Keratinocyte (primary cell): ENCODE measurements at regions not wholly inside any gene's neighbourhood (a gene's known extent, or its start where the extent isn't known, plus 50 kb on each side); places are given as distances from the start of the nearest gene placed in this dataset.
A peak's percentile ranks its signal among the peaks of the same experiment; 100 is the strongest.

Experiments used
- DNase-seq: peaks from one replicate; pipeline ENCODE4 v3.0.0-alpha.2; 2011; ENCODE audit warnings: low read depth, missing footprints, low spot score
- FAIRE-seq: peaks from 2 replicates; lab custom pipeline; 2011; peaks lifted over from hg19 to GRCh38; lab: Jason Lieb, UNC
- H2AFZ ChIP-seq: 2 replicates; pipeline ENCODE4 v1.6.0; 2012; ENCODE audit warnings: low read length, control low read depth, inconsistent platforms; ENCODE audit not compliant: control insufficient read depth
- H3K27ac ChIP-seq: 2 replicates; pipeline ENCODE4 v1.5.1; 2011; ENCODE audit warnings: low read length; ENCODE audit not compliant: control insufficient read depth, insufficient read depth
- H3K27me3 ChIP-seq: 3 replicates; pipeline ENCODE4 v1.6.0; 2011; ENCODE audit warnings: low read length; ENCODE audit not compliant: control insufficient read depth, insufficient read depth; ENCODE audit errors: extremely low read depth
- H3K36me3 ChIP-seq, 2 experiments: 2 replicates in 1 of 2; 3 replicates in 1 of 2; pipeline ENCODE4 v1.5.1; 2011; ENCODE audit warnings: low read length in 2 of 2, mild to moderate bottlenecking in 1 of 2; ENCODE audit not compliant: control insufficient read depth in 2 of 2, insufficient read depth in 2 of 2; ENCODE audit errors: extremely low read depth in 1 of 2
- H3K4me1 ChIP-seq: 3 replicates; pipeline ENCODE4 v1.5.1; 2011; ENCODE audit warnings: low read length; ENCODE audit not compliant: control insufficient read depth, insufficient read depth; ENCODE audit errors: extremely low read depth
- H3K4me2 ChIP-seq: 3 replicates; pipeline ENCODE4 v1.6.0; 2011; ENCODE audit warnings: low read depth, low read length; ENCODE audit not compliant: control insufficient read depth, insufficient read depth; ENCODE audit errors: extremely low read depth
- H3K4me3 ChIP-seq, 3 experiments: fragments of 200-600 bp in 1 of 3; sonication (generic) in 1 of 3; 2 replicates in 2 of 3; 3 replicates in 1 of 3; pipeline ENCODE4 v1.5.1; 2011 to 2016; ENCODE audit warnings: low read length in 3 of 3, mild to moderate bottlenecking in 3 of 3, control low read depth in 2 of 3, inconsistent platforms in 1 of 3, low read depth in 1 of 3, mixed read lengths in 1 of 3, mixed run types in 1 of 3, moderate library complexity in 1 of 3; ENCODE audit not compliant: control insufficient read depth in 2 of 3, insufficient read depth in 2 of 3; ENCODE audit errors: extremely low read depth in 1 of 3
- H3K79me2 ChIP-seq: 2 replicates; pipeline ENCODE4 v1.6.0; 2012; ENCODE audit warnings: low read length; ENCODE audit not compliant: control insufficient read depth, insufficient read depth
- H3K9ac ChIP-seq: 3 replicates; pipeline ENCODE4 v1.6.0; 2011; ENCODE audit warnings: low read length; ENCODE audit not compliant: control insufficient read depth, insufficient read depth; ENCODE audit errors: extremely low read depth
- H3K9me1 ChIP-seq: 3 replicates; pipeline ENCODE4 v1.6.0; 2011; ENCODE audit warnings: low read length; ENCODE audit not compliant: control insufficient read depth, insufficient read depth; ENCODE audit errors: extremely low read depth
- H3K9me3 ChIP-seq: 2 replicates; pipeline ENCODE4 v1.5.1; 2012; ENCODE audit warnings: low read depth, low read length; ENCODE audit not compliant: control insufficient read depth
- H4K20me1 ChIP-seq: 3 replicates; pipeline ENCODE4 v1.6.0; 2011; ENCODE audit warnings: low read length; ENCODE audit not compliant: control insufficient read depth, insufficient read depth; ENCODE audit errors: extremely low read depth
- CTCF ChIP-seq, 3 experiments: IDR thresholded peaks in 1 of 3; conservative IDR thresholded peaks in 1 of 3; optimal IDR thresholded peaks in 1 of 3; 2 replicates in 2 of 3; 3 replicates in 1 of 3; pipeline versions ENCODE3 to v1.5.1; 2011; ENCODE audit warnings: low read length in 3 of 3, mild to moderate bottlenecking in 3 of 3, moderate library complexity in 2 of 3, control low read depth in 1 of 3, inconsistent platforms in 1 of 3; ENCODE audit not compliant: insufficient read depth in 2 of 3; ENCODE audit errors: extremely low read depth in 1 of 3
- EZH2 ChIP-seq: IDR thresholded peaks from one replicate; pipeline ENCODE4 v1.6.1; 2012; ENCODE audit warnings: inconsistent platforms, mild to moderate bottlenecking, low read length, moderate library complexity
- dilution Hi-C: fragments of 300-500 bp; cut with MboI; formaldehyde crosslinking; loops from one replicate; pipeline ENCODE4 v1.7.0; 2020; ENCODE audit warnings: low sequenced_read_pairs; ENCODE audit not compliant: extremely low pct_ligation_motif_present

GRCh38 chr12:89971880-89972279 lies 263.2 kb upstream of the ATP2B1 start:
- Histone ChIP-seq H3K27ac (no peak overlapping the region), H3K4me1 (peaks cover 16% of the 10 kb centered on the region), H3K4me3 (no peak overlapping the region), H3K79me2 (no peaks in the 10 kb centered on the region), H3K36me3 (no peaks in the 10 kb centered on the region), H3K9me1 (no peaks in the 10 kb centered on the region), H4K20me1 (no peaks in the 10 kb centered on the region), H3K9me3 (no peaks in the 10 kb centered on the region), H2AFZ (no peak overlapping the region), H3K27me3 (no peaks in the 10 kb centered on the region), H3K4me2 (no peak overlapping the region), H3K9ac (no peak overlapping the region)
- FAIRE-seq: peak; percentile 43
- dilution Hi-C loops: no loop called here
- TF ChIP-seq EZH2 (no peak), CTCF (optimal IDR thresholded peaks at IDR 0.05 in 1 of 3, IDR thresholded peaks at IDR 0.05 in 1 of 3, conservative IDR thresholded peaks at IDR 0.05 in 1 of 3; ENCODE audit: extremely low read depth in 1 of 3, insufficient read depth in 2 of 3, low read length in 3 of 3) (no peak)
- DNase-seq: no peak

GRCh38 chr12:89970722-89971121 lies 262.1 kb upstream of the ATP2B1 start:
- peak; percentile 32 for FAIRE-seq
- H3K4me1 ChIP-seq: peaks cover 16% of the 10 kb centered on the region
- TF ChIP-seq EZH2 (no peak), CTCF (optimal IDR thresholded peaks at IDR 0.05 in 1 of 3, IDR thresholded peaks at IDR 0.05 in 1 of 3, conservative IDR thresholded peaks at IDR 0.05 in 1 of 3; ENCODE audit: extremely low read depth in 1 of 3, insufficient read depth in 2 of 3, low read length in 3 of 3) (no peak)
- H3K9me1 ChIP-seq: no peaks in the 10 kb centered on the region
- H3K36me3 ChIP-seq: no peaks in the 10 kb centered on the region
- no peaks in the 10 kb centered on the region for H4K20me1 ChIP-seq
- no peak overlapping the region for H2AFZ ChIP-seq
- no peak overlapping the region for H3K27ac ChIP-seq
- no peak for DNase-seq
- no peak overlapping the region for H3K4me3 ChIP-seq
- H3K79me2 ChIP-seq: no peaks in the 10 kb centered on the region
- H3K4me2 ChIP-seq: no peak overlapping the region
- H3K27me3 ChIP-seq: no peaks in the 10 kb centered on the region
- H3K9ac ChIP-seq: no peak overlapping the region
- no peaks in the 10 kb centered on the region for H3K9me3 ChIP-seq
- dilution Hi-C loops: no loop called here
